Erythroblast (primary cell): ENCODE measurements at regions not wholly inside any gene's neighbourhood (a gene's known extent, or its start where the extent isn't known, plus 50 kb on each side); places are given as distances from the start of the nearest gene placed in this dataset.

Experiments
- GATA1 ChIP-seq: IDR thresholded peaks from 2 replicates; pipeline ENCODE4 v1.6.1; 2011; ENCODE audit warnings: low read depth, mild to moderate bottlenecking, control low read depth, low read length, moderate library complexity
- POLR2A ChIP-seq: IDR thresholded peaks from 2 replicates; pipeline ENCODE4 v1.6.1; 2011; ENCODE audit warnings: mild to moderate bottlenecking, low read length

DNA sequence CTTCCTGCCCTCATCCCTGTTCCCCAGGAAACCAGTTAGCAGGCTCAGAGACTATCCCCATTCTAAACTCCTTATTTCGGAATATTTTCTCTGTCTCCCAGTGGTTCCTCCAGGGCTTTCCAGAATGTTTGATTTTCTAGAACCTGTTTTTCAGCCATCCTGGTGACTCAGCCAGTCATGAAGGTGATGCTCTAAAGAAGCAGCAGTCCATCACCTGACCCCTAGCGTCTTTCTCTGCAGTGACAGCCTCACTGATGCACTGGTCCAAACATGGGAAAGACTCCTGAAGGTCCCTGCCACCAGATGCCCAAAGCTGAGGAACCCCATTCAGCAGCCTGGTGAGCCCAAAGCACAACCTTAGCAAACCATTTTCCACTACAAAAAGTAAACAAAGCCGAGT lies 212.6 kb downstream of the PHETA1 start:
- TF ChIP-seq POLR2A (no peak), GATA1 (no peak)
